MG63 (cell line): ENCODE measurements at regions not wholly inside any gene's neighbourhood (a gene's known extent, or its start where the extent isn't known, plus 50 kb on each side); places are given as distances from the start of the nearest gene placed in this dataset.

Experiments used
- DNase-seq: peaks from one replicate; pipeline ENCODE4 v3.0.0-alpha.2; 2020
- H3K27me3 ChIP-seq: fragments of 250-450 bp; sonication (Bioruptor Pico); 2 replicates; pipeline ENCODE4 v1.5.1; 2020; ENCODE audit warnings: mild to moderate bottlenecking, moderate library complexity
- H3K36me3 ChIP-seq: fragments of 250-450 bp; sonication (Bioruptor Pico); 2 replicates; pipeline ENCODE4 v1.5.1; 2020; ENCODE audit warnings: mild to moderate bottlenecking, moderate library complexity
- H3K4me3 ChIP-seq: fragments of 250-450 bp; sonication (Bioruptor Pico); 2 replicates; pipeline ENCODE4 v1.5.1; 2020; ENCODE audit warnings: mild to moderate bottlenecking, moderate library complexity
- H3K9me3 ChIP-seq: fragments of 250-450 bp; sonication (Bioruptor Pico); 2 replicates; pipeline ENCODE4 v1.5.1; 2020; ENCODE audit warnings: mild to moderate bottlenecking, moderate library complexity

DNA sequence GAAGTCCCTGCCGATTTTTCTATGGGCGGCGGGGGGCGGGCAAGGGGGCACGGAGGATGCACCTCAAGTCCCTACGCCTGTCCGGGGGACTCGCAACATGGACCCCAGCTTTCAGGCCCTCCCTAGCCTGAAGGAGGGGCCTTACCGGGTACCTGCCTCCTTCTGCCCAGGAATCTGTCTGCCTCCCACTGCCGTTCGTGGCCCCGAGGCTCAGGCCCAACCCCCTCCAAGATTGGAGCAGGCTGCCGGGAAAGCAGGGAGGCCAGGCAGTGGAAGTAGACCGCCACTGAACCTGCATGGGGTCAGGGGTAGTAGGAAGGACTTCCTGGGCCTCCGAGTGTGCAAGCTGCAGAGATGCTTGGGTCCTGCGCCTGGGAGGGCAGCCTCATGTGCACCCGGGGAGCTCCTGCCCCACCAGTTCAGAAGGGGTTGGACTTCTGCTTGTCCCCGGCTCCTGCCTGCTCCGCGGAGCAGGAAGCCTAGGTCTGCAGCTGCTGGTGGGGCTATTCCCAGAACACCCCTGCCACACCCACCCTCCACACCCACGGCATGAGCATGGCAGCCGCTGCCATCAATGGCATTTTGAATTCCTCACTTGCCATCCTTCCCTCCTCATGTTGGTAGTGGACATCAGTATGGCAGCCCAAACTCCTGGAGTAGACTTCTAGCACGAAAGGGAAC is 1312.7 kb upstream of the ACO1 start:
- no peak overlapping the region for H3K4me3 ChIP-seq
- H3K36me3 ChIP-seq = no peaks in the 10 kb centered on the region
- H3K9me3 ChIP-seq = no peaks in the 10 kb centered on the region
- no peak for DNase-seq
- no peaks in the 10 kb centered on the region for H3K27me3 ChIP-seq

- no peaks in the 10 kb centered on the region for H3K9me3 ChIP-seq
These were observed 1306.3 kb upstream of the ACO1 start for GRCh38 chr9:31078175-31078574.

GRCh38 chr9:31084350-31084749 is 1300.1 kb upstream of the ACO1 start:
- no peak overlapping the region for H3K4me3 ChIP-seq
- no peak for DNase-seq

More at GRCh38 chr9:31078175-31078574, 1306.3 kb upstream of the ACO1 start:
- no peaks in the 10 kb centered on the region for H3K36me3 ChIP-seq
- no peak overlapping the region for H3K4me3 ChIP-seq
- no peak for DNase-seq
- no peaks in the 10 kb centered on the region for H3K27me3 ChIP-seq

GRCh38 chr9:31089549-31090221 is 1294.8 kb upstream of the ACO1 start:
- no peaks in the 10 kb centered on the region for H3K36me3 ChIP-seq
- DNase-seq = peak; percentile 8

More at GRCh38 chr9:31084350-31084749, 1300.1 kb upstream of the ACO1 start:
- Histone ChIP-seq H3K27me3 (no peaks in the 10 kb centered on the region), H3K36me3 (no peaks in the 10 kb centered on the region), H3K9me3 (no peaks in the 10 kb centered on the region)

GRCh38 chr9:31100311-31100710 is 1284.1 kb upstream of the ACO1 start:
- DNase-seq = no peak
- Histone ChIP-seq H3K27me3 (no peaks in the 10 kb centered on the region), H3K4me3 (no peak overlapping the region), H3K9me3 (no peaks in the 10 kb centered on the region), H3K36me3 (no peaks in the 10 kb centered on the region)

More at GRCh38 chr9:31089549-31090221, 1294.8 kb upstream of the ACO1 start:
- Histone ChIP-seq H3K9me3 (no peaks in the 10 kb centered on the region), H3K27me3 (no peaks in the 10 kb centered on the region), H3K4me3 (no peak overlapping the region)

- Histone ChIP-seq H3K9me3 (no peaks in the 10 kb centered on the region), H3K27me3 (no peaks in the 10 kb centered on the region), H3K36me3 (no peaks in the 10 kb centered on the region), H3K4me3 (no peak overlapping the region)
- no peak for DNase-seq
These were observed 1280.6 kb upstream of the ACO1 start for GRCh38 chr9:31103836-31104235.

GRCh38 chr9:31104249-31104648 is 1280.2 kb upstream of the ACO1 start:
- H3K27me3 ChIP-seq = no peaks in the 10 kb centered on the region
- no peak overlapping the region for H3K4me3 ChIP-seq
- DNase-seq = no peak
- no peaks in the 10 kb centered on the region for H3K9me3 ChIP-seq
- H3K36me3 ChIP-seq = no peaks in the 10 kb centered on the region

GRCh38 chr9:31112491-31112890 is 1272.0 kb upstream of the ACO1 start:
- Histone ChIP-seq H3K27me3 (no peaks in the 10 kb centered on the region), H3K36me3 (no peaks in the 10 kb centered on the region)
- DNase-seq = no peak

DNA sequence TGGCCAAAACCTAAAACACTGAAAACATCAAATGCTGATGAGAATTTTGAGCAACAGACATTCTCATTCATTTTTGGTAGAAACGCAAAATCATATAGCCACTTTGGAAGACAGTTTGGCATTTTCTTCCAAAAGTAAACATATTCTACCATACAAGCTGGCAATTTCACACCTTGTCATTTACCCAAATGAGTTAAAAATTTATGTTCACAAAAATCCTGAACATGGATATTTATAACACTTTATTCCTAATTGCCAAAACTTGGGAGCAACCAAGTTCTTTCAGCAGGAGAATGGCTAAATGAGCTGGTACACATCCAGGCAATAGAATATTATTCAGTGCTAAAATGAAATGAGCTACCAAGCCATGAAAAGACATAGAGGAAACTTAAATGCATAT is 1270.1 kb upstream of the ACO1 start:
- H3K27me3 ChIP-seq = no peaks in the 10 kb centered on the region
- no peak for DNase-seq
- H3K9me3 ChIP-seq = no peaks in the 10 kb centered on the region
- H3K36me3 ChIP-seq = no peaks in the 10 kb centered on the region
- no peak overlapping the region for H3K4me3 ChIP-seq

More at GRCh38 chr9:31112491-31112890, 1272.0 kb upstream of the ACO1 start:
- H3K4me3 ChIP-seq = no peak overlapping the region
- no peaks in the 10 kb centered on the region for H3K9me3 ChIP-seq

- no peak overlapping the region for H3K4me3 ChIP-seq
- no peaks in the 10 kb centered on the region for H3K27me3 ChIP-seq
- no peaks in the 10 kb centered on the region for H3K9me3 ChIP-seq
- H3K36me3 ChIP-seq = no peaks in the 10 kb centered on the region
- peak; percentile 12 for DNase-seq
These were observed 1264.5 kb upstream of the ACO1 start for GRCh38 chr9:31119890-31120454.

DNA sequence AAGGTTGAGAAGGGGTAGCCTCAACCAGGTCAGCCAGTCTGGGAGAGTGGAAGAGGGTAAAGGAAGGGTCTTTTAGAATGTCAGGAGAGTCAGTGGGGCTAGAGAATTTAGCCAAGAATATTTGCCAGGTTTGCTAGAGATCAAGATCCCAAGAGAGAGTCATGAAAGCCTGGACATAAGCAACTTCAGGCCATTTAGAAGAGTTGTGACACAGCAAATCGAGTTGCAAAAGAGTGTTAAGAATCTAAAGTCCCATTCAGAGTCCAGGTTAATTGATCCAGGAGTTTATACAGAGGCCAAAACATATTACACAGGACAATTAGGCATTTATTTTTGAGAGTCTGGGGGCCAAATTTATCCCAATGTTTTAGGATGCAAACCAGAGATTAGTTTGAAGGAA is 1260.1 kb upstream of the ACO1 start:
- H3K4me3 ChIP-seq = no peak overlapping the region
- no peaks in the 10 kb centered on the region for H3K9me3 ChIP-seq
- H3K27me3 ChIP-seq = no peaks in the 10 kb centered on the region
- H3K36me3 ChIP-seq = no peaks in the 10 kb centered on the region
- no peak for DNase-seq

GRCh38 chr9:31135567-31135966 is 1248.9 kb upstream of the ACO1 start:
- no peak for DNase-seq
- no peak overlapping the region for H3K4me3 ChIP-seq
- H3K9me3 ChIP-seq = no peaks in the 10 kb centered on the region
- no peaks in the 10 kb centered on the region for H3K36me3 ChIP-seq
- H3K27me3 ChIP-seq = no peaks in the 10 kb centered on the region

DNA sequence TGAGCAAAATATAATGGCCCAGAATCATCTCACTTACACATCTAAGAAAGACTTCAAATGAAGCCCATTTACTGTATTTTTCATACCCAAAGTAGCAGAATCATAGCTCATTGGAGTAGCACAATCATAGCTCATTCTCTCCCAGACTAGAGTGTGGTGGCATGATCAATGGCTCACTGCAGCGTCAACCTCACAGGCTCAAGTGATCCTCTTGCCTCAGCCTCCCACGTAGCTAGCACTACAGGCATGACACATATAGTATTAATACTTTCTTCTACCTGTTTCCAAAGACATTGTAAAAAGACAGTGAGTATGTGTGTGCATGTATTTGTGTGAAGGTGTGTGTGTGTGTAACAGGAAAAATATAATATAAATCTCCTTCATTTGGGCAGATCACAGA is 1247.9 kb upstream of the ACO1 start:
- no peaks in the 10 kb centered on the region for H3K9me3 ChIP-seq
- no peaks in the 10 kb centered on the region for H3K27me3 ChIP-seq
- no peaks in the 10 kb centered on the region for H3K36me3 ChIP-seq
- no peak for DNase-seq
- H3K4me3 ChIP-seq = no peak overlapping the region

DNA sequence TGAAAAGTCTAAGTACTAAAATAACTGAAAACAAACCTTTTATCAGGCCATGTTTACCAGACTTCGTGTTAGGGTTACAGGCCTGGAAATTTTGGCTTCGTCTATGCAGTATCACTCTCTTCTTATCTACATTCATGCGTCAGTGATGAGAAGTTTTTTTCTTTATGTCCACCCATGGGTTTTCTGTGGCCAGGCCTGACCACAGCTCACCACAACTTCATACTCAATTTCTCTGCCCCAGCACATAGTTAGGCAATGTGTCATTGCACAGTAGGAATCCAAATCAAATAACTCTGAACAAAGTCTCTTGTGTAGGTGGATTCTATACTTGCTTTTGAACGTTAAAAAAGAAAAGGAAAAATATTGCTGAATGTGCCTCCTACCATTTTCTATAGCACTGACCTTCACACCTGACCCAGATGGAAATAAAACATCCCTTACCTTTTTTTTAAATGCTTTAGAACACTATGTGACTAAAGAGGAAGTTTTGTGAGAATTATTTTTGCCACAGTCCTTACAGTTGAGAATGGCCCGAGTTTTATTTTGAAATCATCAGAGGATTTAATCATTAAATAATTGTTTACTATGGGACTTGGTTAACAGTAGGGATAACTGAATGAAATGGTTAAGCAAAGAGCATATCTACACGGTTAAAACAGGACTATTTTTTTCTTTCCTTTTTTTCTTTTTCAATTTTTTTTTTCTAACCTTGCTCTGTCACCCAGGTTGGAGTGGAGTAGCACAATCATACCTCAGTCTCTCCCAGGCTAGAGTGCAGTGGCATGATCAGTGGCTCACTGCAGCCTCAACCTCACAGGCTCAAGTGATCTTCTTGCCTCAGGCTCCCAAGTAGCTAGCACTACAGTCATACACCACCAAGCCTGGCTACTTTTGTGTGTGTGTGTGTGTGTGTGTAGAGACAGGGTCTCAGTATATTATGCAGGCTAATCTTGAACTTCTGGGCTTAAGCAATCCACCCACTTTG is 1247.0 kb upstream of the ACO1 start:
- Histone ChIP-seq H3K36me3 (no peaks in the 10 kb centered on the region), H3K4me3 (no peak overlapping the region), H3K9me3 (no peaks in the 10 kb centered on the region), H3K27me3 (no peaks in the 10 kb centered on the region)
- DNase-seq = peak; percentile 72

GRCh38 chr9:31140316-31140715 is 1244.1 kb upstream of the ACO1 start:
- Histone ChIP-seq H3K27me3 (no peaks in the 10 kb centered on the region), H3K9me3 (no peaks in the 10 kb centered on the region), H3K36me3 (no peaks in the 10 kb centered on the region), H3K4me3 (no peak overlapping the region)
- no peak for DNase-seq

DNA sequence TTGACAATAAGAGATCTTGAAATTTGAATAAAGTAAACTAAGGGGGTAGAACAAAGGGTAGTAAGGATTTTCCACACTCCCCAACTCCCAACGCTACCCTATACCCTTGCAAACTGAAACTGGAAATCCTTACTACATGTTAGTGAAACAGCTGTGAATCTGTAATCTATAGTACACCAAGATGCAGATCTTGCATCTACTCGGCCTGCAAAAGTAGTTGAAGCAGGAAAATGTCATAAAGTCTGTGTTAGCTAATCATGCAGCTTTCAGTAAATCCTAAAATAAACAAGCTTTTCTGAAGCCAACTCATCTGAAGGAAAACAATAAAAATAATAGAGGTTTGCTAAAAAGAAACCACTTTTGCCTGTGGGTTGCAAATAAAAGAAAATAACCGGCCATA is 1242.0 kb upstream of the ACO1 start:
- Histone ChIP-seq H3K27me3 (no peaks in the 10 kb centered on the region), H3K9me3 (no peaks in the 10 kb centered on the region), H3K36me3 (no peaks in the 10 kb centered on the region), H3K4me3 (no peak overlapping the region)
- no peak for DNase-seq

DNA sequence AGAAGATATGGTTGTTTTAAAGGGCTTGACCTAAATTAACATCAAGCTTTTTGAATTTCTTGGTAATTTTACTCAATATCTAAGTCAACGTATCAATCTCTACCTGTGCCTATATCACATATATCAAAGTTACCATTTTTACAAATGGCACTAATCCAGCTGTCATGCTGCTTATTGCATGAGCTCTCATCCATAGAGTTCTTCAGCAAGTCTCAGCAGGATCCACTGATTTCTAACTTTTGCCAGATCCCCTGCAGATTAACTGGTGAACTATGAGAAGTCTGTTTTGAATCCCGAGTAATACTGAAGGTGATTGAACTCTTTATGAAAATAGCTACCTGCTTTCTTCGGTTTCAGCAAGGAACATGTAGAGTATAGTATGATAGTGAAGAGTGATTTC is 1239.8 kb upstream of the ACO1 start:
- Histone ChIP-seq H3K27me3 (no peaks in the 10 kb centered on the region), H3K4me3 (no peak overlapping the region), H3K36me3 (no peaks in the 10 kb centered on the region), H3K9me3 (no peaks in the 10 kb centered on the region)
- DNase-seq = no peak
